CD14-positive monocyte (primary cell): ENCODE measurements at regions not wholly inside any gene's neighbourhood (a gene's known extent, or its start where the extent isn't known, plus 50 kb on each side); places are given as distances from the start of the nearest gene placed in this dataset.

Experiments
- DNase-seq, 3 donors: peaks; one replicate each; pipeline ENCODE4 v3.0.0-alpha.2; 2011 to 2022
- H2AFZ ChIP-seq: 2 replicates; pipeline ENCODE4 v1.6.0; 2012; ENCODE audit warnings: mild to moderate bottlenecking, low read depth, low read length, inconsistent platforms; ENCODE audit not compliant: insufficient read depth, poor library complexity, severe bottlenecking
- H3K27ac ChIP-seq, 2 donors: 1 replicate in 1 of 2; 2 replicates in 1 of 2; pipeline ENCODE4 v1.5.1; 2012 to 2013; ENCODE audit warnings: low read length in 2 of 2, control low read depth in 1 of 2, inconsistent platforms in 1 of 2, low read depth in 1 of 2, mild to moderate bottlenecking in 1 of 2
- H3K27me3 ChIP-seq, 2 donors: one replicate each; pipeline versions ENCODE4 v1.6.0 to v1.6.1; 2011 to 2013; ENCODE audit warnings: low read length in 2 of 2; ENCODE audit not compliant: control insufficient read depth in 2 of 2, insufficient read depth in 2 of 2
- H3K36me3 ChIP-seq, 2 donors: replicated peaks in 1 of 2; 1 replicate in 1 of 2; 2 replicates in 1 of 2; pipeline versions ENCODE4 v1.5.1 to v1.6.1; 2012 to 2013; ENCODE audit warnings: low read length in 2 of 2, control low read depth in 1 of 2, inconsistent platforms in 1 of 2, mild to moderate bottlenecking in 1 of 2; ENCODE audit not compliant: insufficient read depth in 2 of 2, control insufficient read depth in 1 of 2
- H3K4me1 ChIP-seq, 2 donors: 1 replicate in 1 of 2; 2 replicates in 1 of 2; pipeline versions ENCODE4 v1.5.1 to v1.6.1; 2012 to 2013; ENCODE audit warnings: low read length in 2 of 2, control low read depth in 1 of 2, inconsistent platforms in 1 of 2, mild to moderate bottlenecking in 1 of 2, moderate library complexity in 1 of 2; ENCODE audit not compliant: insufficient read depth in 2 of 2, control insufficient read depth in 1 of 2
- H3K4me2 ChIP-seq: replicated peaks from 2 replicates; pipeline ENCODE3; 2012; ENCODE audit warnings: low read length, moderate library complexity, mild to moderate bottlenecking; ENCODE audit not compliant: poor library complexity, severe bottlenecking; ENCODE audit errors: extremely low read depth
- H3K4me3 ChIP-seq, 3 experiments: fragments of 200-600 bp in 1 of 3; sonication (generic) in 1 of 3; replicated peaks in 1 of 3; 1 replicate in 2 of 3; 2 replicates in 1 of 3; pipeline ENCODE4 v1.5.1; 2011 to 2013; ENCODE audit warnings: low read length in 3 of 3, mild to moderate bottlenecking in 3 of 3, control low read depth in 2 of 3, low read depth in 2 of 3, inconsistent platforms in 1 of 3, moderate library complexity in 1 of 3
- H3K79me2 ChIP-seq: 2 replicates; pipeline ENCODE4 v1.6.0; 2012; ENCODE audit warnings: mild to moderate bottlenecking, control low read depth, inconsistent platforms, low read length, moderate library complexity; ENCODE audit not compliant: insufficient read depth
- H3K9ac ChIP-seq: 2 replicates; pipeline ENCODE4 v1.6.0; 2017; ENCODE audit warnings: low read length, mild to moderate bottlenecking; ENCODE audit not compliant: insufficient read depth, poor library complexity, severe bottlenecking
- H3K9me3 ChIP-seq, 2 donors: replicated peaks in 1 of 2; 1 replicate in 1 of 2; 2 replicates in 1 of 2; pipeline versions ENCODE4 v1.5.1 to v1.6.1; 2012 to 2013; ENCODE audit warnings: low read length in 2 of 2, control low read depth in 1 of 2; ENCODE audit not compliant: control insufficient read depth in 1 of 2, insufficient read depth in 1 of 2
- H4K20me1 ChIP-seq: 2 replicates; pipeline ENCODE4 v1.6.0; 2012; ENCODE audit warnings: mild to moderate bottlenecking, low read length, control low read depth, moderate library complexity; ENCODE audit not compliant: insufficient read depth
- H3K27ac Mint-ChIP-seq, 7 donors: one replicate each; pipeline ENCODE4 v1.8.0; 2020; ENCODE audit warnings: mild to moderate bottlenecking in 7 of 7, mixed read lengths in 7 of 7, moderate library complexity in 6 of 7, inconsistent platforms in 2 of 7
- H3K27me3 Mint-ChIP-seq, 3 donors: one replicate each; pipeline ENCODE4 v1.8.0; 2021 to 2022; ENCODE audit warnings: low read depth in 3 of 3, mild to moderate bottlenecking in 3 of 3, mixed read lengths in 3 of 3, moderate library complexity in 3 of 3, inconsistent platforms in 1 of 3
- H3K36me3 Mint-ChIP-seq, 2 donors: one replicate each; pipeline ENCODE4 v1.8.0; 2020; ENCODE audit warnings: mixed read lengths in 2 of 2, inconsistent platforms in 1 of 2, mild to moderate bottlenecking in 1 of 2
- H3K4me1 Mint-ChIP-seq: one replicate; pipeline ENCODE4 v1.8.0; 2020; ENCODE audit warnings: mild to moderate bottlenecking, mixed read lengths
- H3K4me3 Mint-ChIP-seq, 2 donors: one replicate each; pipeline ENCODE4 v1.8.0; 2020; ENCODE audit warnings: mild to moderate bottlenecking in 2 of 2, mixed read lengths in 2 of 2, moderate library complexity in 1 of 2
- H3K9me3 Mint-ChIP-seq, 7 donors: one replicate each; pipeline ENCODE4 v1.8.0; 2020 to 2022; ENCODE audit warnings: mixed read lengths in 7 of 7, mild to moderate bottlenecking in 6 of 7, moderate library complexity in 6 of 7, inconsistent platforms in 2 of 7
- WGBS: methylation state at CpG from one replicate; pipeline ENCODE4 v1.1.5; 2013; ENCODE audit warnings: missing lambda C conversion rate; ENCODE audit not compliant: insufficient coverage; 5-methylcytosine and 5-hydroxymethylcytosine counted together
- intact Hi-C, 2 donors: fragments of 100-400 bp; cut with micrococcal nuclease; formaldehyde crosslinking; loops; one replicate each; pipeline versions ENCODE4 v1.15.0 to v1.15.1; 2023
- TF ChIP-seq, protein P1 (sequence below): fragments of 200-600 bp; IDR thresholded peaks from one replicate; pipeline ENCODE4 v1.8.0; 2022; ENCODE audit warnings: antibody characterized with exemption, mild to moderate bottlenecking

DNA sequence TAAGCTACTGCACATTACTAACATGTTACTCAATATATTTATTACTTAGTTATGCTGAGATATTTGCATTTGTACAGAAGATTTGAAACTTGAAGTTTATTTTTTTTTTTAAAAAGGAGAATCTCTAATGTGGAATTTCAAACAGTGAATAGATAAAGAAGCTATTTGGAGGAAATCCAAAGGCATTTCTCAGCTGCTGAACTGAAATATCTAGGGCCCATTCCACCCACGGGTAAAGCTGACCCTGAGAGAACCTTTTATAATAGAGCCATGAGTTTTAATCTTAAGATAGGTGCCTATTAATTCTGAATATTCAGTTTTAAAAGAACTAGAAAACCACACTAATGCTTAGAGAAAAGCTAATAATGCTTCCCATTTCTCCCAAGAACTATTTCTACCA is 225.4 kb upstream of the CAND1 start:
- Mint-ChIP-seq H3K9me3 (peaks cover 0 to 2% (median 0%) of the 10 kb centered on the region in 7 donors), H3K4me3 (no peak overlapping the region), H3K36me3 (no peaks in the 10 kb centered on the region), H3K27me3 (peaks cover 0 to 3% (median 3%) of the 10 kb centered on the region in 3 donors), H3K27ac (no peak overlapping the region), H3K4me1 (no peaks in the 10 kb centered on the region)
- no peaks in the 10 kb centered on the region for H3K36me3 ChIP-seq
- no peak overlapping the region for H2AFZ ChIP-seq
- TF ChIP-seq, protein P1, sequence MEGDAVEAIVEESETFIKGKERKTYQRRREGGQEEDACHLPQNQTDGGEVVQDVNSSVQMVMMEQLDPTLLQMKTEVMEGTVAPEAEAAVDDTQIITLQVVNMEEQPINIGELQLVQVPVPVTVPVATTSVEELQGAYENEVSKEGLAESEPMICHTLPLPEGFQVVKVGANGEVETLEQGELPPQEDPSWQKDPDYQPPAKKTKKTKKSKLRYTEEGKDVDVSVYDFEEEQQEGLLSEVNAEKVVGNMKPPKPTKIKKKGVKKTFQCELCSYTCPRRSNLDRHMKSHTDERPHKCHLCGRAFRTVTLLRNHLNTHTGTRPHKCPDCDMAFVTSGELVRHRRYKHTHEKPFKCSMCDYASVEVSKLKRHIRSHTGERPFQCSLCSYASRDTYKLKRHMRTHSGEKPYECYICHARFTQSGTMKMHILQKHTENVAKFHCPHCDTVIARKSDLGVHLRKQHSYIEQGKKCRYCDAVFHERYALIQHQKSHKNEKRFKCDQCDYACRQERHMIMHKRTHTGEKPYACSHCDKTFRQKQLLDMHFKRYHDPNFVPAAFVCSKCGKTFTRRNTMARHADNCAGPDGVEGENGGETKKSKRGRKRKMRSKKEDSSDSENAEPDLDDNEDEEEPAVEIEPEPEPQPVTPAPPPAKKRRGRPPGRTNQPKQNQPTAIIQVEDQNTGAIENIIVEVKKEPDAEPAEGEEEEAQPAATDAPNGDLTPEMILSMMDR = no peak
- H4K20me1 ChIP-seq = no peaks in the 10 kb centered on the region
- H3K27me3 ChIP-seq = no peaks in the 10 kb centered on the region
- H3K27ac ChIP-seq = no peak overlapping the region
- no CpG with 5 or more reads among the region's 1 CpG for WGBS
- no peak overlapping the region for H3K4me3 ChIP-seq
- no peak overlapping the region for H3K9ac ChIP-seq
- intact Hi-C loops = no loop called here
- no peaks in the 10 kb centered on the region for H3K9me3 ChIP-seq
- H3K79me2 ChIP-seq = no peaks in the 10 kb centered on the region
- H3K4me1 ChIP-seq = no peaks in the 10 kb centered on the region
- no peak overlapping the region for H3K4me2 ChIP-seq
- DNase-seq = no peak

DNA sequence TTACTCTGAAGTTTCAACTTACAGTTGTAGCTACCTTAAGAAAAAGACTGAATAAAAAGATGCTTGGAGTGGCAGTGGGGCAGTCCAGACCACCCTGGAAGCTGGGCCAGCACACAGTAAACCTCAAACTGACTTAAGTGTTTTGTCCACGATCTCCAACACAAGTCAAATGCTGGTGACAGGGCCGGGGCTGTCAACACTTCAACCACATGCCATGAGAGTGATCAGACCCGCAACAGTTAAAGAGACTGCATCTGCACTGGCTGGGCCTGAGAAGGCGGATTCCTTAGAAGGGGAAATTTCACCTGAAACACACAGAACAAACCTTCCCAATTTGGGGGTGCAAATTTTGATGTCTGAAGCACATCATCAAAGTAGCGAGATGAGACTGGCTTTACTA is 223.5 kb upstream of the CAND1 start:
- Histone ChIP-seq H3K79me2 (no peaks in the 10 kb centered on the region), H3K27ac (no peak overlapping the region), H3K9ac (no peak overlapping the region), H3K4me1 (no peaks in the 10 kb centered on the region), H3K36me3 (no peaks in the 10 kb centered on the region), H4K20me1 (no peaks in the 10 kb centered on the region), H2AFZ (no peak overlapping the region), H3K9me3 (no peaks in the 10 kb centered on the region), H3K4me2 (no peak overlapping the region), H3K27me3 (no peaks in the 10 kb centered on the region), H3K4me3 (no peak overlapping the region)
- Mint-ChIP-seq H3K4me3 (no peak overlapping the region), H3K4me1 (no peaks in the 10 kb centered on the region), H3K9me3 (peaks cover 0 to 3% (median 0%) of the 10 kb centered on the region in 7 donors), H3K27me3 (peaks cover 0 to 3% (median 1%) of the 10 kb centered on the region in 3 donors), H3K36me3 (no peaks in the 10 kb centered on the region), H3K27ac (no peak overlapping the region)
- TF ChIP-seq, protein P1 = no peak
- WGBS = 86% methylated on average over 4 of the region's 5 CpGs
- intact Hi-C loops = no loop called here
- DNase-seq = no peak
